Smooth muscle cell (in vitro differentiated cells): ENCODE measurements at regions not wholly inside any gene's neighbourhood (a gene's known extent, or its start where the extent isn't known, plus 50 kb on each side); places are given as distances from the start of the nearest gene placed in this dataset.
A peak's percentile ranks its signal among the peaks of the same experiment; 100 is the strongest.
"Not testable (repeated sequence)": the region's sequence is repeated elsewhere in the genome, so short reads cannot be mapped to it uniquely, and the experiment has no call there.

Source experiments
- DNase-seq: peaks from one replicate; lab custom pipeline; 2025; ENCODE audit not compliant: unreplicated experiment; lab: John Stamatoyannopoulos, UW
- H2AFZ ChIP-seq: fragments of 200-600 bp; sonication (generic); 2 replicates; pipeline ENCODE4 v1.6.0; 2016; ENCODE audit warnings: antibody characterized with exemption, low read depth, mild to moderate bottlenecking
- H3F3A ChIP-seq: fragments of 200-600 bp; sonication (generic); 2 replicates; pipeline ENCODE4 v1.6.0; 2017; ENCODE audit warnings: antibody characterized with exemption, low read depth
- H3K27ac ChIP-seq: fragments of 200-600 bp; sonication (generic); 2 replicates; pipeline ENCODE4 v1.5.1; 2016; ENCODE audit warnings: low read depth, mild to moderate bottlenecking
- H3K27me3 ChIP-seq: fragments of 200-600 bp; sonication (generic); 2 replicates; pipeline ENCODE4 v1.6.1; 2016; ENCODE audit warnings: low read depth, mild to moderate bottlenecking
- H3K36me3 ChIP-seq: fragments of 200-600 bp; sonication (generic); 2 replicates; pipeline ENCODE4 v1.5.1; 2016; ENCODE audit warnings: low read depth
- H3K4me1 ChIP-seq: fragments of 200-600 bp; sonication (generic); 2 replicates; pipeline ENCODE4 v1.5.1; 2016; ENCODE audit warnings: low read depth
- H3K4me2 ChIP-seq: fragments of 200-600 bp; sonication (generic); 2 replicates; pipeline ENCODE4 v1.6.0; 2016; ENCODE audit warnings: mild to moderate bottlenecking
- H3K4me3 ChIP-seq: fragments of 200-600 bp; sonication (generic); 2 replicates; pipeline ENCODE4 v1.5.1; 2016; ENCODE audit warnings: mild to moderate bottlenecking
- H3K79me2 ChIP-seq: fragments of 200-600 bp; sonication (generic); 2 replicates; pipeline ENCODE4 v1.6.0; 2016; ENCODE audit warnings: low read depth, mild to moderate bottlenecking
- H3K9ac ChIP-seq: fragments of 200-600 bp; sonication (generic); 2 replicates; pipeline ENCODE4 v1.6.0; 2016; ENCODE audit warnings: low read depth
- H3K9me3 ChIP-seq: fragments of 200-600 bp; sonication (generic); replicated peaks from 2 replicates; pipeline ENCODE4 v1.5.1; 2016; ENCODE audit warnings: low read depth
- H4K20me1 ChIP-seq: fragments of 200-600 bp; sonication (generic); 2 replicates; pipeline ENCODE4 v1.6.0; 2016; ENCODE audit warnings: low read depth
- WGBS: methylation state at CpG from one replicate; pipeline ENCODE4 v1.1.7; 2016; ENCODE audit warnings: low lambda C conversion rate; 5-methylcytosine and 5-hydroxymethylcytosine counted together
- TF ChIP-seq, protein P1 (sequence below): fragments of 200-600 bp; sonication (generic); IDR thresholded peaks from 2 replicates; pipeline ENCODE4 v1.5.1; 2017; ENCODE audit warnings: borderline replicate concordance, mild to moderate bottlenecking, antibody characterized with exemption; ENCODE audit not compliant: insufficient read depth, poor library complexity, severe bottlenecking

DNA sequence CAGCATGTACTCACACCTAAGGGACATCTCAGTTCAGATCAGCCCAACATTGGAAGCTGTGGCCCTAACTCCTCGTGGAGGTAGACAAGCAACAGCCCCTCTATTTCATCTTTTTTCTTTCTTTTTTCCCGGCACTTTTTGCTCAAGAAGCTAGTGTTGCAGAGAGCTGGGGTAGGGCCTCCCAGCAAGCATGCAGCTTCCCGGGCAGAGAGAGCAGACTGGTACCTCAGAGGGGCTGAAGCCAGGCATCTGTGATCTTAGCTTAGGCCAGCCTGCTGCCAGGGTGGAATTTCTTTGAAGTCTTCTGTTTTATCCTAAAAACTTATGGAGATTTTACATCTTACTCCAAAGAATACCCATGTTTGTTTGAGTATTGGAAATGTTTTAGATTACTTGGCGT lies 195.4 kb downstream of the C16orf95 start:
- H2AFZ ChIP-seq, result no peak overlapping the region
- DNase-seq, result no peak
- H3K9me3 ChIP-seq, result no peaks in the 10 kb centered on the region
- TF ChIP-seq, protein P1, sequence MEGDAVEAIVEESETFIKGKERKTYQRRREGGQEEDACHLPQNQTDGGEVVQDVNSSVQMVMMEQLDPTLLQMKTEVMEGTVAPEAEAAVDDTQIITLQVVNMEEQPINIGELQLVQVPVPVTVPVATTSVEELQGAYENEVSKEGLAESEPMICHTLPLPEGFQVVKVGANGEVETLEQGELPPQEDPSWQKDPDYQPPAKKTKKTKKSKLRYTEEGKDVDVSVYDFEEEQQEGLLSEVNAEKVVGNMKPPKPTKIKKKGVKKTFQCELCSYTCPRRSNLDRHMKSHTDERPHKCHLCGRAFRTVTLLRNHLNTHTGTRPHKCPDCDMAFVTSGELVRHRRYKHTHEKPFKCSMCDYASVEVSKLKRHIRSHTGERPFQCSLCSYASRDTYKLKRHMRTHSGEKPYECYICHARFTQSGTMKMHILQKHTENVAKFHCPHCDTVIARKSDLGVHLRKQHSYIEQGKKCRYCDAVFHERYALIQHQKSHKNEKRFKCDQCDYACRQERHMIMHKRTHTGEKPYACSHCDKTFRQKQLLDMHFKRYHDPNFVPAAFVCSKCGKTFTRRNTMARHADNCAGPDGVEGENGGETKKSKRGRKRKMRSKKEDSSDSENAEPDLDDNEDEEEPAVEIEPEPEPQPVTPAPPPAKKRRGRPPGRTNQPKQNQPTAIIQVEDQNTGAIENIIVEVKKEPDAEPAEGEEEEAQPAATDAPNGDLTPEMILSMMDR, result no peak
- no peak overlapping the region for H3K4me3 ChIP-seq
- H3K36me3 ChIP-seq, result no peaks in the 10 kb centered on the region
- no peak overlapping the region for H3K27ac ChIP-seq
- H3K4me1 ChIP-seq, result peaks cover 7% of the 10 kb centered on the region
- H3K4me2 ChIP-seq, result no peak overlapping the region
- WGBS, result 85% methylated on average over 4 of the region's 4 CpGs
- H3K9ac ChIP-seq, result no peak overlapping the region
- H3K79me2 ChIP-seq, result no peaks in the 10 kb centered on the region
- no peaks in the 10 kb centered on the region for H4K20me1 ChIP-seq
- H3K27me3 ChIP-seq, result no peaks in the 10 kb centered on the region
- H3F3A ChIP-seq, result no peaks in the 10 kb centered on the region

DNA sequence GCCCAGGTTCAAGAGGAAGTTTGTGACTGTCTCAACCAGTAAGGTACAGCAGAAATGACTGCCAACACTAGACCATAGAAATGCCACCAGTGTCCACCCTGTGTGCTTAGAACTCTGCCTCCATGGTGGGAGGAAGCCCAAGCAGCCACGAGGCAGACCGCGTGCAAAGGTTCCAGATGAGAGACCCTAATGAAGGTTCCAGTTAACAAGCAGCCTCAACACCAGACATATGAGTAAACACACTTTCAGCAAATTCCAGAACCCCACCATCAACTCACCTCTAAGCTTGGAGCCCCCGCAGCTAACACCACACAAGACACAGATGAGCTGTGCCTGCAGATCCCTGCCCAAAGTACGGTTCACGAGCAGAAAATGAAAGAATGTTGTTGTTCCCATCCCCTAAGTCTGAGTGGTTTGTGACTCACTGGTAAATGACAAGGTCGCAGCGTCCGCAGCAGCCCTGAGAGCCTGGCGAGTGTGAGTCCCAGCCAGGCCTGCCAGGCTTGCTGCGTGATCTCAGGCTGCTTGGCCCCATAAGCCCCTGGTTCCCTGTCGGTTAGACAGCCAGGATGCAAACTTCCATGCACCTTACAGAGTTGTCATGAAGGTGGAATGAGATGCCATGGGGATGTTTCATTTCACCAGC lies 193.7 kb downstream of the C16orf95 start:
- no peaks in the 10 kb centered on the region for H4K20me1 ChIP-seq
- H3K27ac ChIP-seq, result no peak overlapping the region
- H3F3A ChIP-seq, result no peaks in the 10 kb centered on the region
- H3K4me3 ChIP-seq, result no peak overlapping the region
- H3K4me1 ChIP-seq, result peaks cover 15% of the 10 kb centered on the region
- 67% methylated on average over 12 of the region's 12 CpGs for WGBS
- no peak overlapping the region for H2AFZ ChIP-seq
- H3K36me3 ChIP-seq, result no peaks in the 10 kb centered on the region
- DNase-seq, result no peak
- H3K27me3 ChIP-seq, result no peaks in the 10 kb centered on the region
- TF ChIP-seq, protein P1, result no peak
- no peaks in the 10 kb centered on the region for H3K9me3 ChIP-seq
- H3K9ac ChIP-seq, result no peak overlapping the region
- H3K79me2 ChIP-seq, result no peaks in the 10 kb centered on the region
- H3K4me2 ChIP-seq, result no peak overlapping the region

DNA sequence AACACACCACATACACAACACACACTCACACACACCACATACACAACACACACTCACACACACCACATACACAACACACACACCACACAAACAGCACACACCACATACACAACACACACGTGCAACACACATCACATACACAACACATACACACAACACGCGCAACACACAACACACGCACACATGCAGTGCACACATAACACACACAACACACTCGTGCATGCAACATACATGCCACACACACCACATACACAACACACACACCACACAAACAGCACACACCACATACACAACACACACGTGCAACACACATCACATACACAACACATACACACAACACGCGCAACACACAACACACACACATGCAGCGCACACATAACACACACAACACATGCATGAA lies 192.8 kb downstream of the C16orf95 start:
- H3K4me3 ChIP-seq, H3F3A ChIP-seq, H3K27ac ChIP-seq, H4K20me1 ChIP-seq, H3K9ac ChIP-seq, H3K27me3 ChIP-seq, H2AFZ ChIP-seq, H3K79me2 ChIP-seq, H3K4me2 ChIP-seq, DNase-seq, H3K9me3 ChIP-seq, H3K36me3 ChIP-seq: not testable (repeated sequence)
- H3K4me1 ChIP-seq, result peaks cover 15% of the 10 kb centered on the region
- 94% methylated on average over 9 of the region's 9 CpGs for WGBS

DNA sequence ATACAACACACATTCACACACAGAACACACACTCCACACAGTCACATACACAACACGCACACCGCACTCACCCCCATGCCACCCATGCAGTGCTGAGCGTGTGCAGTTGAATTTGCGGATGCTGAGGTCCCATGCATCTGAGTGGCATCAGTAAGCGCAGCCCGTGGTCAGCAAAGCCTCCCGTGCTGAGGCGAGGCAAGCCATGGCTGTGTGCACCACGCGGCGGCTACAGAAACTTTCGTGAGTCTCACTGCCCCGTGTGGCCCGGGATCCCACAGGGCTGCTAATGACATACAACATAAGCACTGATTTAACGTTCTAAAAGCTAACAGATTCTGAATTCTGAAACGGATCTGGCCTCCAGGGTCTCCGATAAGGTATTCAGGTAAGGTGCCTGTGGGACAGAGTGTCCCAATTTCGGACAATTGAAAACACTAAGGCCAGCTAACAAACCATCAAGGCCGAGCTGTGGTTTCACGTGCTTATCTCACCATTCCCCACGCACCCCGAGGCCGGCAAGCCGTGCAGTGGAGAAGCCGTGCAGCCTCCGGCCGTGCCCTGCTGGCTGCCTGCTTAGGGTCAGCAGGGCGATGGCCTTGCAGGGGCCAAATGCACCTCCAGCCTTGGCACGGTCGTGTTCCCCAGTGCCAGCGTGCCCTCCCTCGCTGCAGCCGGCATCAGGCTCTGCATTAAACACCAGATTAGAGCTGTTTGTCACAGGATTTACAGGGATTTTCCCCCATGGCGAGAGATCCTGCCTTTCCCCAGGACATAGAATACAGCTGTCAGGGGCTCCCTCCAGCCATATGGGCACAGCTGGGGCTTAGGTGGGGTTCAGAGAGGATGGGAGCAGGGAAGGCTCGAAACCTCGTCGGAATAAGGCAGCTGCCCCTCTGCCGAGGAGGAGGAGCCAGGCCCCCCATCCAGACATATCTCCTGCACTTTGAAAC lies 191.7 kb downstream of the C16orf95 start:
- TF ChIP-seq, protein P1, result no peak
- H3K9me3 ChIP-seq, result no peaks in the 10 kb centered on the region
- H3K27ac ChIP-seq, result no peak overlapping the region
- WGBS, result 59% methylated on average over 38 of the region's 38 CpGs
- no peaks in the 10 kb centered on the region for H3K36me3 ChIP-seq
- no peak overlapping the region for H3K4me3 ChIP-seq
- no peak overlapping the region for H2AFZ ChIP-seq
- H4K20me1 ChIP-seq, result no peaks in the 10 kb centered on the region
- no peak for DNase-seq
- peaks cover 15% of the 10 kb centered on the region for H3K4me1 ChIP-seq
- H3K27me3 ChIP-seq, result no peaks in the 10 kb centered on the region
- H3K9ac ChIP-seq, result no peak overlapping the region
- no peaks in the 10 kb centered on the region for H3F3A ChIP-seq
- no peaks in the 10 kb centered on the region for H3K79me2 ChIP-seq
- peak overlapping the region; percentile 37 for H3K4me2 ChIP-seq
